GM18861 (cell line): ENCODE measurements at regions not wholly inside any gene's neighbourhood (a gene's known extent, or its start where the extent isn't known, plus 50 kb on each side); places are given as distances from the start of the nearest gene placed in this dataset.

Experiments
- ATAC-seq: cut with Tn5 transposase; IDR thresholded peaks from one replicate; pipeline ENCODE4 v1.9.1; 2021; ENCODE audit not compliant: unreplicated experiment

DNA sequence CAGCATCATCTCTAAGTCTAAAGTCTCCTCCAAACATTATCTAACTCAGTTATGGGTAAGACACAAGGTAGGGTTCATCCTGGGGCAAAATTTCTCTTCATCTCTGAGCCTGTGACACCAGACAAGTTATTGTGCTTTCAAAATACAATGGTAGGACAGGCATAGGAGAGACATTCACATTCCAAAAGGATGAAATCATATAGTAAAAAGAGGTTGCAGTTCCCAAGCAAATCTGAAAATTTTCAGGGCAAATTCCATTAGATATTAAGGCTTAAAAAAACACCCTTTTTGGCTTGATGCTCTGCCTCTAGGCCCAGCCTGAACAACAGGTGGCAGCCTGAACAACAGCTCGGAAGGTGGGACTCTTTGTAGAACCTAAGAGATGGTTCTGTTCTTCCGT, 448.3 kb upstream of the SLIT2 start:
- ATAC-seq: no peak

DNA sequence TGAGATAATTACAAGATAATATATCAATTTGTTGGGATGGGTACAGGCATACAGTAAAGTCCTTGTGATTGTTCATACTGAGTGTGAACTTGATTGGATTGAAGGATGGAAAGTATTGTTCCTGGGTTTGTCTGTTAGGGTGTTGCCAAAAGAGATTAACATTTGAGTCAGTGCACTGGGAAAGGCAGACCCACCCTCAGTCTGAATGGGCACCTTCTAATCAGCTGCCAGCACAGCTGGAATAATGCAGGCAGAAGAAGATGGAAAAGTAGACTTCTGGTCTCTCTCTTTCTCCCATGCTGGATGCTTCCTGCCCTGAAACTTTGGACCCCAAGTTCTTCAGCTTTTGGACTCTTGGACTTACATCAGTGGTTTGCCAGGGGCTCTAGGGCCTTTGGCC, 457.9 kb upstream of the SLIT2 start:
- no peak for ATAC-seq

- ATAC-seq: no peak
Observed at GRCh38 chr4:19791422-19792123, 460.1 kb upstream of the SLIT2 start.

DNA sequence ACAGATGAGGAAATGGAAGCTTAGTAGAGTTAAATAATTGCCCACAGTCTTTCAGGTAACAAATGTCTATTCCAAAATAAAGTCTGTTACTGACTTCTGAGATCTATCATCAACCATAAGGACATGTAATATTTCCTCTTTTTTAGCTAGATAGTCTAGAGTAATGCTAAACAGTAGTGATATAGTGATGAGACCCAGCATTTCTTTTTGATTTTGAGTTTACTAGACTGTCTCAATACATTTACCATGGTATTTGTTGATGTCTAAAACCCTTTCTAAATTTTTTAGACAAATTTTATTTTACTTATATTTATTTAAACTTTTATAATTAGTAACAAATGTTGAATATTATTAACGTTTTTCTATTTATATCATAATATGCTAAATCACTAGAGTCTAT, 465.1 kb upstream of the SLIT2 start:
- no peak for ATAC-seq

DNA sequence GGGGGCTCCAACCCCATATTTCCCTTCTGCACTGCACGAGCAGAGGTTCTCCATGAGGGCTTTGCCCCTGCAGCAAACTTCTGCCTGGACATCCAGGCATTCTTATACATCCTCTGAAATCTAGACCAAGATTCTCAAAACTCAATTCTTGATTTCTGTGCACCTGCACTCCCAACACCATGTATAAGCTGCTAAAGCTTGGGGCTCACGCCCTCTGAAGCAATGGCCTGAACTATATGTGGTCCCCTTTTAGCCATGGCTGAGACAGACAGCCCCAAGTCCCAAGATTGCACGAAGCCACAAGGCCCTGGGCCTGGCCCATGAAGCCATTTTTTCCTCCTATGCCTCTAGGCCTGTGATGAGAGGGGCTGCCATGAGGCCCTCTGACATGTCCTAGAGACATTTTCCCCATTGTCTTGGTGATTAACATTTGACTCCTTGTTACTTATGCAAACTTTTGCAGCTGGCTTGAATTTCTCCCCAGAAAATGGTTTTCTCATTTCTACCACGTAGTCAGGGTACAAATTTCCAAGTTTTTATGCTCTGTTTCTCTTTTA, 468.0 kb upstream of the SLIT2 start:
- no peak for ATAC-seq

DNA sequence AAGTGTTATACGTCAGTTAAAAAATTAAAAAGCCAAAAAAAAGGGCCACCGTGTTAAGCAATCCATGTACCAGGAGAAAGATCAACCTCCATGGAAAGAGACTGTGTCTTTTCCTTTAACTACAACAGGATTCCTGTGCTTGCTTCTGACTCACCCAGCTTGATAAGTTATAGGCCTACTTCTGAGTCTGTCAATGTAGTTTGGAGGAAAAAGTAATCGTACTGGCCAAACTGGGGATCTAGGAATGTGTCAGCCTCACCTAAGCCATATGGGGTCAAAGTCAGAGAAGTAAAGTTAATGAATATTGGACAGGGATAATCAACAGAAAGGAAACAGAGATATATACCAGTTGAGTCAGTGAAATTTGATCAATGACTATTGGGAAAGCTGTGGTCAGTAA, 470.8 kb upstream of the SLIT2 start:
- no peak for ATAC-seq

- no peak for ATAC-seq
Observed at GRCh38 chr4:19776929-19777328, 474.8 kb upstream of the SLIT2 start.

- ATAC-seq: no peak
Observed at GRCh38 chr4:19776021-19776459, 475.7 kb upstream of the SLIT2 start.

GRCh38 chr4:19774690-19775256, 476.9 kb upstream of the SLIT2 start:
- ATAC-seq: no peak

DNA sequence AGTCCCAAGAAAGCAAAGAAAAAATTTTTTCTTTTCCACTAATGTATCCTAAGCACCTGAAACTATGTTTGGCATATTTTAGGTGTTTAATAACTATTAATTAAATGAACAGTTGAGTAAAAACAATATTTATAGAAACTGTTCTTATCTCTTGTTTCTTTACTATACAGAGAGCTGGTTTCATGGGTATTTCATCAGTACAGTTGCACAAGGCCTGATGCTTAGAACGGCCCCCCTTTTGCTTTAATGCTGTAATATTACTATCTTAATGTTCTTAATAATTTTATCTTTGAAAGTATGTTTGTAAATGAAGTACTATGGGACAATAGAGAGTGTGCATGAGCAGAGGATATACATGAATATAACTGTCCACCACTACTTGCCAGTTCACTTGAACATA, 479.1 kb upstream of the SLIT2 start:
- ATAC-seq: no peak

DNA sequence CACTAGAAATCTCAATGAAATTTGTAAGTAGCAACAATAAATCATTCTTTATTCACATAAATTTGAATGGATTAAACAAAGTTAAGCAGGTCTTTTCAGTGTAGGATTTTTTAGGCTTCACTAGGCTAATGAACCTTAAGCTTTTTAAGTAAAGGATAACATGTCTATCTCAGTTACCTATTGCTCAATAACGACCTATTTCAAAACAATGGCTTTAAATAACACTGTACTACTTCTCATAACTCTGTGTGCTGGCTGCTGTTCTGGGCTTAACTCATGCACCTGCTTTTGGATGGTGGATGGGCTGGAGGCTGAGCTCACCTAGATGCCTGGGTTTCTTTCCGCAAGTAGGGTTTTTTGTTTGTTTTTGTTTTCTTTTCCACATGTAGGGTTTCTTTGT, 495.0 kb upstream of the SLIT2 start:
- ATAC-seq: no peak

DNA sequence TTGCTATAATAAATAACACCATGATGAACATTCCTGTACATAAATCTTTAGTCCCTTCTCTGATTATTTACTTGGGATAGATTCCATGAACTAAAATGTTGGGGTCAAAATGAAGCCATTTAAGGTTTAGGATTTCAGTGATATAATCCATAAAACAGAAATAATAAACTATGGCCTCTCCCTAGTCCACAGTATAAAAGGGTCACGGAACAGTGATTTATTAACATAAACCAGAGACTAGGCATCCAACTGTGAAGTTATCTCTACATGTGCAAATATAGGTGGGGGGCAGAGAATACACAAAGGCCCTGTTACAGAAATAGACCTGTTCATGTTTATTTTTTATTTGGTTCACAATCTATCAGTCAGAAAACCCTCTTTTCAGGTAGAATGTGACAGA, 499.1 kb upstream of the SLIT2 start:
- ATAC-seq: no peak

DNA sequence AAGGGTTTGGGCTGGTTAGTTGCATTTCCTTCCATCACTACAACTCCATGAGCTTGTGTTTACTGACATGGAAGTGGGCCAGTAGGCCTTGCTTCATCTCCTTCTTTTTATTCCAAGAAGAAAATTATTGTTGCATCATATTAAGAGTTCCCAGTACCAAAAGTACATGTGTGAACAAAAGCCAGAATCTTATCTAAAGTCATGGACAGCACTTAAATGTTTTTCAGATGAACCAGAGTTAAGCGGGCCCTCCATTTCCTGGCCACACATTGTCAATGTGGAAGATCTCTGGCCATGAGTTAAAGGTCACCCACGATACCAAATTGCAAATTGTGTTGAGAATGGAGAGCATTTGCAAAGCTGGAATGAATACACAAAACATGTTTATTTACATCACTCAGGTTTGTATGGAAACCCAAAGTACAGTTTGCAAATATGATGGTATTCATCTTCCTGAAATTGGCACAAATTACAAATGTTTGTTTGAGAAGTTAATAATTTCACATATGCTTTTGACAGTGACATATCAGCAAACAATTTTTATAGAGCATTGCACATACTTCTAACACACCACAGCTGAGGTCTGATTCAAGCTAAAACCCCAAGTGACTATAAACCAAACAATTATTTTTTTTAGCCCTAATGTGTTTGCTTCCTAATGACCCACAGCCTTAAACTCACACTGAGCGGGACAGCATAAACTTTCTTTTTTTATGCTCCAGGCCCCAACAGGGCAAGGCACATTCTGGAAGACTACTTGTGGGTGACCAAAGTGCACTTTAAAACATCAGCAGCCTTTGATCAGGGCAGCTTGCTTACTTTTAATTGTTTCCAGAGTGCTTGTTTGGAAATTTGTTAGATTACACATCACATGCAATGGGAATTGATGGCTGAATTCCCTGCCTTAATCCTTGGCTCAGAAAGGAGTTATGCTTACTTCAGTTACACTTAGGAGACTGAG, 502.9 kb upstream of the SLIT2 start:
- no peak for ATAC-seq

DNA sequence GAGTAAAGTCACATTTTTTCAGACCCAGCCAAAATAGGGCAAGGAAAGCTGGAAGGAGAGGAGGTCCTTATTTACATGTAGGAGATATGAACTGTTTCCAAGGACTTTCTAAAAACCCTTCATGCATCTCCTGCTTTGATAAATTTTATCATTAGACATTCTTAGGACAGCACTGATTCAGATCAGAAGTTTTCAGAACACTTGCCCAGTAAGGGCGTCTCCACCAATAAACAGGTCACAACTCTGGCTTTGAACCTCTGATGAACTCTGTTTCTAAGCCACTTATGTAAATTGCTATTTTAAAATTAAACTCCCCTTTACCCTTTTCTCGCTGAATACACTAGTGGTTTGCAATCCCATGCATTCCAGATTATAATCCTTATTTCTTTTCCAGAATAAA, 505.3 kb upstream of the SLIT2 start:
- ATAC-seq: no peak

DNA sequence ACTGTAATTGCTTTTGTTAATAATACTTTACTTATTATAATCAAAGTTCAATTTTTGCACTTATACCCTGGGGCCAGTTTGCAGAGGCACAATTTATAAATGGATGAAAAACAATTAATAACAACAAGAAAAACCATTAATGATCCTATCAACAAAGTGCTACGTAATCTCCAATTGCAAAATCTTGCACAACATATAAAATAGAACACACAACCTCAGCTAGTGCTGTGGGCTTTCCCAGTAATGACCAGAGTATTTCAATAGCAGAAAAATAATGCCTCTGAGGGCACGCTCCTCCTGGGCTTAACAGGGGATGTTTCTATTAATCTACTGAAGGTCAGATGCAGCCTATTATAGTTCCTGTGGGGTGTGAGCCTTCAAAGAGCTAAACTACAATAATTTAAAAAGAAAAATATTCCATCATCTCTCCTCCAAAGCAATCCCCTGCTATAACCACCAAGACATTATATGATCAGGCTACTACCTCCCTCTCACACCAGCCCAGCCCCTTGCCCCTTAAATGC, 508.5 kb upstream of the SLIT2 start:
- no peak for ATAC-seq

DNA sequence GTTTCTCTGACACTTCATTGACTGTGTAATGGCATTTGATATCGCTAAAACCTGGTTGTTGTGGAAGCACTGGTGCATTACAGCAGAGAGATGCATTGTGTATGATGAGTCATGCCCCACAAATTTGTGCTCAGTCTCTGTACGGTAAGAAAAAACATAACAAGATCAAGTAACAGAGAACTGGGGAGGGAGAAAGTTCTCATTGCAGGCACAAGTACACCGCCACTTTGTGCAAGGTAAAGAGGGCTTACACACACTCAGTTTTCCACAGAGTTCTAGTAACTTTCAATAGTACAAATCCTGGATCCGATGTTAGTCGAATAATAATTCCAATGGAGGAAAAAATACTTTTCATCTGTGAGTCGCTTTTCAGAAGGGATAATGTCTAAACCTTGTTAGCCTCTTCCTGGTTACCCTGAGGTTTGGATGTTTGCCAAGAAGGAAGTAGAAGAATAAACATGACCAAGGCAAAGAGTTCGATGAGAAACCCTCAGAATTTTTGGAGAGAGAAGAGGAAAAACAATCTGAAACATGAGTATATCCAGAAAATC, 512.5 kb upstream of the SLIT2 start:
- no peak for ATAC-seq

DNA sequence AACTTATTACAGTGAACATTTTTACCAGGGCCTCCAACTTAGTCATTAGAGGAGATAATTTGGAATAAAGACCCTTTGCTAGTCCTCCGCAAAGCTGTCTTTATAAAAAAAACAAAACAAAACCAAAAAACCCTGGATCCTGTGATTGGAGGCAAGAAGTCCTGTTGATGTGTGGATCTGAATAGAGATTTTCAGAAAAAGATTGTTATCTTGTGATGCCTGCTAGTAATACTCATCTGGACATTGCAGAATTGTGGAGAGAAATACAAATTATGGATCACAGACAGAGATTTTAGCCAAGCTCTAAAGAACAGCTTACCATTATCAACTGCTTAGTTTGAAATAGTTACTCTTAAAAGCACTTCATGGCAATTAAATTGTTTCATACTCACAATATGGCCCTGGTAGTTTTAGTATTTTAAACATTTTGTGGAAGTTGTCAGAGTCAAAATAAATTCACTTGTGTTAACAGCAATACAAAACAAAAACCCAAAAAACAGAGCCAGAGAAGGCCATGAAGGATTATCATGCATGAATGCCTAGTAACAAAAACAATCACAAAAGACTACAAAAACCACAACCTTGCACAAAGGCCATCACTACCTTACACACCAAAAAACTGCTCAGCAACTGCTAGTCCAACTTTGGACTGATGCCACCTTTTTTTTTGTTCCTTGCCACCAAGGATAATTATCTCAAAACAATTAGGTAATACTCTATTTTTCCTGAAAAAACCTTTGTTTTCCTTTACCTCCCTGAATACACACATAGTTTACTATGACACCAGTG, 514.5 kb upstream of the SLIT2 start:
- ATAC-seq: no peak

DNA sequence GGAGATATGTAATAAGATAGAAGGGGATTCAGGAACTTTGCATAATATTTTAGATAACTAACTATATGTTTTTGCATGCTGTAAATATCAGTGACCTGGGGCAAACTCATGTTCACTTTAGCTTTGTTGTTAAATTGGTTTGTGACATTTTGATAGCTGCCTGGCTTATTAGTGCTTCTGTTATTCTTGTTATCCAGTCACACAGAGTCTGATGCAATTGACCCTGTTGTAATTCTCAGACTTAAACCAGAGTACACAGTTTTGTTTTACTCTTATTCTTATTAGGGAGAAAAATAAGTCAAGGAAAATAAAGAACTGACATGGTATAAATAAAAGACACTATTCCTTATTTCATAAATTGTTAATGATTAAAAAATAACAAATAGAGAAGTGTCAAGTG, 516.7 kb upstream of the SLIT2 start:
- no peak for ATAC-seq

GRCh38 chr4:19729886-19730651, 521.6 kb upstream of the SLIT2 start:
- ATAC-seq: no peak

DNA sequence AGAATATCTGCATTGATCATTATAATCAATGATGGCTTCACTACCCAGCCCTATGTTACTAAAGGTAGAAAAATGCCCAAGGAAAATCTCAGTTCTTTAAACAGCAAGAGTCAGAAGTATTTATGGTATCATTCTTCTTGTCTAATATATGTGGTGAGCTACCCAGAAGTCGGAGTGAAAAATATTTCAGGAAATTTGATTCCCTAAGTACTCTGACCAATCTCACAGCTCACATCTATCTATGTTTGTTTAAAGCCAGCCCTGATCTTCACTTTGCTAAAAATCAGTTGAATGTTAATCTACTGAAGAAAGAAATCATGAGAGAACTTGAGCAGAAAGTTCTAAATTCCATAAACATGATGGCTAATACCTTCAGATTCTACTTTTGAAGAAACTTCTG, 522.9 kb upstream of the SLIT2 start:
- ATAC-seq: no peak
